Lower leg skin (tissue), 3 donors: ENCODE measurements at regions not wholly inside any gene's neighbourhood (a gene's known extent, or its start where the extent isn't known, plus 50 kb on each side); places are given as distances from the start of the nearest gene placed in this dataset.

ENCODE experiments used
- POLR2A ChIP-seq, 2 donors: fragments of 450-650 bp; IDR thresholded peaks; one replicate each; pipeline ENCODE4 v1.6.1; 2016 to 2017; ENCODE audit warnings: antibody characterized with exemption in 2 of 2, mild to moderate bottlenecking in 1 of 2, moderate library complexity in 1 of 2
- TF ChIP-seq, protein P1 (sequence below), 3 donors: fragments of 450-650 bp; IDR thresholded peaks; one replicate each; pipeline ENCODE4 v1.5.1; 2016; ENCODE audit warnings: antibody characterized with exemption in 3 of 3, mild to moderate bottlenecking in 3 of 3, moderate library complexity in 2 of 3

DNA sequence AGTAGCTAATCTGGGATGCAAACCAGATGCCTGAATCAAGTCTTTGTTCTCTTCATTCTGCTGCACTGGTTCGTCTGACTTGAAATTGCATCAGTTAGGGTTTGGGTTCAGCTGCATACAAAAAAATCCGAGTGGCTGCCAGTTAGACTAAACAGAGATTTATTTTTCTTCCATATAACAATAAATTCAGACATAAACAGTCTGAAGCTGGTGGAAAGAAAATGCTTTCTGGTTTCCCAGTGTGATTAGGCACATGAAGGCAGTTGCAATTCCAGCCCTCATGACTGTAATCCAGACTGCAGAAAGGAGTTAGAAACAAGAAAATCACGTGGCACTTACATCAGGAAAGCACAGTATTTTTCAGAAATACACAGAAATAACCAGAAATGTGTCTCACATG lies 930.7 kb downstream of the MCTP2 start:
- TF ChIP-seq, protein P1, sequence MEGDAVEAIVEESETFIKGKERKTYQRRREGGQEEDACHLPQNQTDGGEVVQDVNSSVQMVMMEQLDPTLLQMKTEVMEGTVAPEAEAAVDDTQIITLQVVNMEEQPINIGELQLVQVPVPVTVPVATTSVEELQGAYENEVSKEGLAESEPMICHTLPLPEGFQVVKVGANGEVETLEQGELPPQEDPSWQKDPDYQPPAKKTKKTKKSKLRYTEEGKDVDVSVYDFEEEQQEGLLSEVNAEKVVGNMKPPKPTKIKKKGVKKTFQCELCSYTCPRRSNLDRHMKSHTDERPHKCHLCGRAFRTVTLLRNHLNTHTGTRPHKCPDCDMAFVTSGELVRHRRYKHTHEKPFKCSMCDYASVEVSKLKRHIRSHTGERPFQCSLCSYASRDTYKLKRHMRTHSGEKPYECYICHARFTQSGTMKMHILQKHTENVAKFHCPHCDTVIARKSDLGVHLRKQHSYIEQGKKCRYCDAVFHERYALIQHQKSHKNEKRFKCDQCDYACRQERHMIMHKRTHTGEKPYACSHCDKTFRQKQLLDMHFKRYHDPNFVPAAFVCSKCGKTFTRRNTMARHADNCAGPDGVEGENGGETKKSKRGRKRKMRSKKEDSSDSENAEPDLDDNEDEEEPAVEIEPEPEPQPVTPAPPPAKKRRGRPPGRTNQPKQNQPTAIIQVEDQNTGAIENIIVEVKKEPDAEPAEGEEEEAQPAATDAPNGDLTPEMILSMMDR (IDR thresholded peaks at IDR 0.05), result no peak
- no peak for TF ChIP-seq POLR2A (IDR thresholded peaks at IDR 0.05)
